Loucy (cell line): ENCODE measurements at regions not wholly inside any gene's neighbourhood (a gene's known extent, or its start where the extent isn't known, plus 50 kb on each side); places are given as distances from the start of the nearest gene placed in this dataset.

Experiments
- H2AFZ ChIP-seq: fragments of 200-600 bp; sonication (generic); 2 replicates; pipeline ENCODE4 v1.6.0; 2016; ENCODE audit warnings: antibody characterized with exemption, mild to moderate bottlenecking, low read length, moderate library complexity
- H3F3A ChIP-seq: fragments of 200-600 bp; 2 replicates; pipeline ENCODE4 v1.6.0; 2016; ENCODE audit warnings: antibody characterized with exemption, low read depth, mild to moderate bottlenecking
- H3K27me3 ChIP-seq: fragments of 200-600 bp; sonication (generic); 2 replicates; pipeline ENCODE4 v1.6.1; 2014; ENCODE audit warnings: low read length, mild to moderate bottlenecking; ENCODE audit not compliant: insufficient read depth, poor library complexity, severe bottlenecking
- H3K36me3 ChIP-seq: fragments of 200-600 bp; sonication (generic); 2 replicates; pipeline ENCODE4 v1.6.1; 2016; ENCODE audit warnings: low read length; ENCODE audit not compliant: insufficient read depth
- H3K4me1 ChIP-seq: fragments of 200-600 bp; sonication (generic); 2 replicates; pipeline ENCODE4 v1.5.1; 2014; ENCODE audit warnings: low read length, mild to moderate bottlenecking; ENCODE audit not compliant: insufficient read depth, poor library complexity, severe bottlenecking
- H3K4me2 ChIP-seq: fragments of 200-600 bp; sonication (generic); 2 replicates; pipeline ENCODE4 v1.6.0; 2014; ENCODE audit warnings: antibody characterized with exemption, low read length, low read depth, mild to moderate bottlenecking; ENCODE audit not compliant: poor library complexity, severe bottlenecking
- H3K4me3 ChIP-seq: fragments of 200-600 bp; sonication (generic); 2 replicates; pipeline ENCODE4 v1.5.1; 2014; ENCODE audit warnings: low read length, mild to moderate bottlenecking, mixed read lengths; ENCODE audit not compliant: poor library complexity, severe bottlenecking
- H3K79me2 ChIP-seq: fragments of 200-600 bp; sonication (generic); 2 replicates; pipeline ENCODE4 v1.6.1; 2014; ENCODE audit warnings: low read length; ENCODE audit not compliant: insufficient read depth
- H3K9ac ChIP-seq: fragments of 200-600 bp; sonication (generic); 2 replicates; pipeline ENCODE4 v1.6.0; 2014; ENCODE audit warnings: mild to moderate bottlenecking, low read depth, low read length, moderate library complexity; ENCODE audit not compliant: poor library complexity, severe bottlenecking
- H3K9me2 ChIP-seq: fragments of 200-600 bp; sonication (generic); replicated peaks from 2 replicates; pipeline ENCODE4 v1.6.1; 2016; ENCODE audit warnings: low read depth, low read length, mixed read lengths
- H3K9me3 ChIP-seq: fragments of 200-600 bp; sonication (generic); 2 replicates; pipeline ENCODE4 v1.6.1; 2014; ENCODE audit warnings: mild to moderate bottlenecking, antibody characterized with exemption, low read length, low read depth; ENCODE audit not compliant: insufficient read depth
- H4K20me1 ChIP-seq: fragments of 200-600 bp; sonication (generic); 2 replicates; pipeline ENCODE4 v1.6.0; 2014; ENCODE audit warnings: antibody characterized with exemption, low read length, mild to moderate bottlenecking; ENCODE audit not compliant: insufficient read depth, poor library complexity, severe bottlenecking
- CTCF ChIP-seq: fragments of 200-600 bp; sonication (generic); conservative IDR thresholded peaks from 2 replicates; pipeline ENCODE4 v1.5.1; 2014; ENCODE audit warnings: mild to moderate bottlenecking, antibody characterized with exemption, low read length
- EZH2phosphoT487 ChIP-seq: fragments of 200-600 bp; IDR thresholded peaks from 2 replicates; pipeline ENCODE4 v1.6.1; 2018; ENCODE audit warnings: antibody characterized with exemption, mild to moderate bottlenecking, moderate library complexity, borderline replicate concordance

DNA sequence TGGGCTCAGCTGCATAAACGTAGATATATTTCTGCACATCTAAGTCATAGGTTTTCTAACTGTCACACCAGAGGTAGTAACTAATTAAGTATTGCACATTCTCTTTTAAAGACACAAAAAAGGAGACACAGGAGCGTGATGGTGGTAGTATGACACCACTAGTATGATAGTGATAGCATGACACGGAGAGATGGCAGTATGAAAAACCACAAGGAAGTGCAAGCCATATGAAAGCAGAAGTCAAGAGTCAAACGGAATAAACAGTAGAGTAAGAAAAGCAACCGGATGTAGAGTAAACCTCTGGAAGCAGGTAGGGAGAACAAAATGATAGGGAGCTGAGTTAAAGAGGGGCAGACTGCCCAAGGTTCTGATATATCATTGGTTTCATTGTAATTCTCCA lies 382.2 kb upstream of the INTU start:
- Histone ChIP-seq H4K20me1 (no peaks in the 10 kb centered on the region), H3K4me1 (no peaks in the 10 kb centered on the region), H3K9me3 (no peaks in the 10 kb centered on the region), H3K4me2 (no peak overlapping the region), H3K9ac (no peak overlapping the region), H2AFZ (no peak overlapping the region), H3K79me2 (no peaks in the 10 kb centered on the region), H3K36me3 (no peaks in the 10 kb centered on the region), H3K4me3 (no peak overlapping the region), H3K9me2 (no peaks in the 10 kb centered on the region), H3K27me3 (no peaks in the 10 kb centered on the region), H3F3A (no peaks in the 10 kb centered on the region)
- no peak for TF ChIP-seq EZH2phosphoT487
- TF ChIP-seq CTCF = no peak

DNA sequence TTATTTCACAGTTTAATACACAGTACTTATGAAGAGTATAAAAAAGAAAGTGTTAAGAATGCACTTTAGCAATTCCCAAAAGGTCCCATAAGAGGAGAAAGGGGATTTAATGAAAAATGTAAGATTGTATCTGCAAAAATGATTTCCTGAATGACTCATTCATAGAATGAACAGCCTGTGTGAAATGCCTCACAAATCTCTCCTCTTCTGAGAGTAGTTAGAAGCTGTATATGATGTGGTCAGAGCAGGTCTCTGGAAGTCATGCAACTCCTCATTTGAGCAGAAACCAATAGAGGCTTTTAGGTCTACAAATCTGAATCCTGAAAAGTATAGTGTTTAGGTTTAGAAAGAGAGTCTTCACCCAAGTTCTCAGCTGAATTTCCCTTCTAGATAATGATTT lies 381.3 kb upstream of the INTU start:
- Histone ChIP-seq H3K9me2 (no peaks in the 10 kb centered on the region), H3F3A (no peaks in the 10 kb centered on the region), H3K27me3 (no peaks in the 10 kb centered on the region), H3K36me3 (no peaks in the 10 kb centered on the region), H3K9ac (no peak overlapping the region), H3K79me2 (no peaks in the 10 kb centered on the region), H4K20me1 (no peaks in the 10 kb centered on the region), H3K9me3 (no peaks in the 10 kb centered on the region), H3K4me1 (no peaks in the 10 kb centered on the region), H3K4me2 (no peak overlapping the region), H3K4me3 (no peak overlapping the region), H2AFZ (no peak overlapping the region)
- no peak for TF ChIP-seq CTCF
- TF ChIP-seq EZH2phosphoT487 = no peak

GRCh38 chr4:127256500-127256899 lies 376.3 kb upstream of the INTU start:
- no peak overlapping the region for H3K9ac ChIP-seq
- H3K4me1 ChIP-seq = no peaks in the 10 kb centered on the region
- TF ChIP-seq CTCF (no peak), EZH2phosphoT487 (no peak)
- no peaks in the 10 kb centered on the region for H3K79me2 ChIP-seq
- no peaks in the 10 kb centered on the region for H3K9me2 ChIP-seq
- H3K36me3 ChIP-seq = no peaks in the 10 kb centered on the region
- H3F3A ChIP-seq = no peaks in the 10 kb centered on the region
- no peak overlapping the region for H3K4me3 ChIP-seq
- H3K27me3 ChIP-seq = no peaks in the 10 kb centered on the region
- no peak overlapping the region for H2AFZ ChIP-seq
- H3K9me3 ChIP-seq = no peaks in the 10 kb centered on the region
- no peaks in the 10 kb centered on the region for H4K20me1 ChIP-seq
- H3K4me2 ChIP-seq = no peak overlapping the region
